Heart right ventricle (tissue), 16 donors: ENCODE measurements at regions not wholly inside any gene's neighbourhood (a gene's known extent, or its start where the extent isn't known, plus 50 kb on each side); places are given as distances from the start of the nearest gene placed in this dataset.

Experiments
- ATAC-seq, 8 donors: fragments of 200-7000 bp; cut with Tn5 transposase; one replicate each; pipeline ENCODE4 v1.9.1; 2020; ENCODE audit warnings: mild to moderate bottlenecking in 8 of 8, moderate library complexity in 8 of 8, moderate number of reproducible peaks in 1 of 8
- DNase-seq, 2 donors: peaks; one replicate each; pipeline ENCODE4 v3.0.0-alpha.2; 2020
- H3K27ac ChIP-seq, 10 donors: fragments of 200-600 bp; sonication (generic) in 2 of 10; one replicate each; pipeline versions ENCODE4 v1.5.0 to v1.8.0; 2020 to 2022; ENCODE audit warnings: mild to moderate bottlenecking in 3 of 10
- H3K27me3 ChIP-seq, 7 donors: fragments of 200-600 bp; one replicate each; pipeline ENCODE4 v1.8.0; 2021 to 2022; ENCODE audit warnings: mild to moderate bottlenecking in 2 of 7
- H3K36me3 ChIP-seq, 9 donors: fragments of 200-600 bp; sonication (generic) in 1 of 9; one replicate each; pipeline versions ENCODE4 v1.5.0 to v1.8.0; 2020 to 2022; ENCODE audit warnings: mild to moderate bottlenecking in 2 of 9
- H3K4me1 ChIP-seq, 9 donors: fragments of 200-600 bp; sonication (generic) in 1 of 9; one replicate each; pipeline versions ENCODE4 v1.5.0 to v1.8.0; 2020 to 2022; ENCODE audit warnings: mild to moderate bottlenecking in 4 of 9
- H3K4me3 ChIP-seq, 10 donors: fragments of 200-600 bp; sonication (generic) in 2 of 10; one replicate each; pipeline versions ENCODE4 v1.5.0 to v1.8.0; 2020 to 2022; ENCODE audit warnings: mild to moderate bottlenecking in 7 of 10, moderate library complexity in 2 of 10
- H3K9me3 ChIP-seq, 11 donors: fragments of 200-600 bp in 10 of 11; sonication (generic) in 2 of 11; one replicate each; pipeline versions ENCODE4 v1.5.0 to v1.8.0; 2013 to 2022; ENCODE audit warnings: mild to moderate bottlenecking in 2 of 11, control low read depth in 1 of 11, moderate library complexity in 1 of 11
- WGBS, 2 donors: extraction: QIAGEN DNeasy Blood & Tissue Kit; methylation state at CpG; one replicate each; pipeline ENCODE4 v1.1.7; 2013; ENCODE audit warnings: inconsistent platforms in 1 of 2; 5-methylcytosine and 5-hydroxymethylcytosine counted together
- intact Hi-C, 10 donors: fragments of 100-400 bp; cut with DNase I; formaldehyde crosslinking; loops; one replicate each; pipeline versions ENCODE4 v1.11.1 to v1.14.2; 2022
- TF ChIP-seq, protein P1 (sequence below), 9 donors: fragments of 200-600 bp; sonication (generic) in 2 of 9; IDR thresholded peaks; one replicate each; pipeline versions ENCODE4 v1.5.0 to v1.8.0; 2021 to 2022; ENCODE audit warnings: antibody characterized with exemption in 9 of 9, mild to moderate bottlenecking in 5 of 9, moderate library complexity in 1 of 9
- donor health status: Arrhythmogenic right ventricular cardiomyopathy.
- donor health status: ischemic (EF 13 %, LVEDD 7.1; RV severe dilation, severe dysfunction).
- donor health status: healthy with polysubstance abuse.
- donor health status: DM: no; HTN: yes; CAD: no.
- donor health status: DM: no; HTN: no; CAD: no.
- donor health status: ischemic (EF 25% LVEDD 6.9; RV normal size, moderate dysfunction).
- donor health status: ischemic (EF 25% LVEDD 5.7; RV mildly dilated, moderate dysfunction).
- donor health status: healthy.
- donor health status: DM: yes; HTN: yes; CAD: no.
- donor health status: Ischemic cardiomyopathy.
- donor health status: ischemic (EF 35%, LVEDD 5.7; RV mildly dilated, moderate dysfunction).
- donor health status: nonischemic (EF 11% LVEDD 7.7; RV severe dilation, severe dysfunction).
- donor health status: DM: yes; HTN: yes; CAD: no.
- donor health status: PGD.
- donor health status: ischemic (EF 29% LVEDD 5.4; RV normal size, mild dysfunction).
- donor health status: nonischemic (EF 23%, LVEDD 6.1; RV moderate dilation, normal function).

- Histone ChIP-seq H3K36me3 (no peaks in the 10 kb centered on the region), H3K27ac (no peak overlapping the region), H3K27me3 (no peaks in the 10 kb centered on the region), H3K4me3 (no peak overlapping the region), H3K9me3 (peaks cover 0 to 3% (median 0%) of the 10 kb centered on the region in 11 donors), H3K4me1 (no peaks in the 10 kb centered on the region)
- DNase-seq = no peak
- WGBS, 2 donors = 80 to 92% methylated on average over 3 of the region's 3 CpGs
- intact Hi-C loops = no loop called here
- ATAC-seq = no peak
- TF ChIP-seq, protein P1, sequence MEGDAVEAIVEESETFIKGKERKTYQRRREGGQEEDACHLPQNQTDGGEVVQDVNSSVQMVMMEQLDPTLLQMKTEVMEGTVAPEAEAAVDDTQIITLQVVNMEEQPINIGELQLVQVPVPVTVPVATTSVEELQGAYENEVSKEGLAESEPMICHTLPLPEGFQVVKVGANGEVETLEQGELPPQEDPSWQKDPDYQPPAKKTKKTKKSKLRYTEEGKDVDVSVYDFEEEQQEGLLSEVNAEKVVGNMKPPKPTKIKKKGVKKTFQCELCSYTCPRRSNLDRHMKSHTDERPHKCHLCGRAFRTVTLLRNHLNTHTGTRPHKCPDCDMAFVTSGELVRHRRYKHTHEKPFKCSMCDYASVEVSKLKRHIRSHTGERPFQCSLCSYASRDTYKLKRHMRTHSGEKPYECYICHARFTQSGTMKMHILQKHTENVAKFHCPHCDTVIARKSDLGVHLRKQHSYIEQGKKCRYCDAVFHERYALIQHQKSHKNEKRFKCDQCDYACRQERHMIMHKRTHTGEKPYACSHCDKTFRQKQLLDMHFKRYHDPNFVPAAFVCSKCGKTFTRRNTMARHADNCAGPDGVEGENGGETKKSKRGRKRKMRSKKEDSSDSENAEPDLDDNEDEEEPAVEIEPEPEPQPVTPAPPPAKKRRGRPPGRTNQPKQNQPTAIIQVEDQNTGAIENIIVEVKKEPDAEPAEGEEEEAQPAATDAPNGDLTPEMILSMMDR (IDR thresholded peaks at IDR 0.05) = no peak
Observed at GRCh38 chr6:120686492-120686891, 647.8 kb downstream of the TBC1D32 start.

GRCh38 chr6:120682145-120682544, 652.1 kb downstream of the TBC1D32 start:
- ATAC-seq = no peak
- no peak for DNase-seq
- peaks cover 0 to 13% (median 0%) of the 10 kb centered on the region in 11 donors for H3K9me3 ChIP-seq
- no peaks in the 10 kb centered on the region for H3K4me1 ChIP-seq
- no peak overlapping the region for H3K27ac ChIP-seq
- no peaks in the 10 kb centered on the region for H3K27me3 ChIP-seq
- WGBS, 2 donors = 73 to 78% methylated on average over 3 of the region's 3 CpGs
- TF ChIP-seq, protein P1 (IDR thresholded peaks at IDR 0.05) = no peak
- H3K36me3 ChIP-seq = no peaks in the 10 kb centered on the region
- intact Hi-C loops = no loop called here
- H3K4me3 ChIP-seq = no peak overlapping the region

DNA sequence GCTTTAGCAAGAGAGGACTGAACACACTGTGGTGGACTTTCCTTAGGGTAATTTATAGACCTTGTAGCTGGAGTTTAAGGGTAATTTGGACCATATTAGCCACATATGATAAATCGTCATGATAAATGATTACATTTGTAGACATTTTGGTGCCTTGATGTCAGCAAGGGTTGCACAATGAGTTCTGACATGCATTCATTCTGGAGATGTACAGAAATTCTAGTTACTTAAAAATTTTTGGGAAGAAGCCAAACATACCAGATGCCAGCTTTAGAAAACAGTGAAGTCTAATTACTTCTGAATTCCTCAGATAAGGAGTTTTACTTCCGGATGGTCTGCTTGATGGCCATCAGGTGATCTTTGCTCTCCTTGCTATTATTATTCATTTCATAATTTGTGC, 653.1 kb downstream of the TBC1D32 start:
- Histone ChIP-seq H3K27ac (no peak overlapping the region), H3K27me3 (no peaks in the 10 kb centered on the region), H3K36me3 (no peaks in the 10 kb centered on the region), H3K9me3 (peaks cover 0 to 13% (median 0%) of the 10 kb centered on the region in 11 donors), H3K4me1 (no peaks in the 10 kb centered on the region), H3K4me3 (no peak overlapping the region)
- ATAC-seq = no peak
- WGBS, 2 donors = 32 to 33% methylated on average over 2 of the region's 2 CpGs
- TF ChIP-seq, protein P1 (IDR thresholded peaks at IDR 0.05) = no peak
- intact Hi-C loops = no loop called here
- no peak for DNase-seq

- Histone ChIP-seq H3K36me3 (no peaks in the 10 kb centered on the region), H3K9me3 (peaks cover 0 to 17% (median 0%) of the 10 kb centered on the region in 11 donors), H3K27me3 (no peaks in the 10 kb centered on the region), H3K4me3 (no peak overlapping the region), H3K4me1 (no peaks in the 10 kb centered on the region), H3K27ac (no peak overlapping the region)
- ATAC-seq (no peak), DNase-seq (no peak)
- intact Hi-C loops = loop anchor here in 1 of 10 donors (10.0 kb wide), 1 partner anchor 1541 kb away; no protein-coding TSS in a partner anchor
- TF ChIP-seq, protein P1 (IDR thresholded peaks at IDR 0.05) = no peak
- WGBS, 2 donors = 82 to 83% methylated on average over 3 of the region's 3 CpGs
Observed at GRCh38 chr6:120675886-120676285, 658.4 kb downstream of the TBC1D32 start.
